ENCODE measurements at regions not wholly inside any gene's neighbourhood (a gene's known extent, or its start where the extent isn't known, plus 50 kb on each side); places are given as distances from the start of the nearest gene placed in this dataset.

GRCh38 chr2:43084699-43085091, 141.7 kb downstream of the ZFP36L2 start:
- TF ChIP-seq POLR2AphosphoS5 (IDR thresholded peaks at IDR 0.05; ENCODE audit: low read depth, low read length) (no peak), TAF1 (IDR thresholded peaks at IDR 0.05; ENCODE audit: borderline replicate concordance, insufficient read depth, low read length) (0 out of 2 replicates have a peak, but pooled peaks have one; percentile 18), FOXP2 (optimal IDR thresholded peaks at IDR 0.05; ENCODE audit: borderline replicate concordance, extremely low read depth, extremely low read length, insufficient read depth) (no peak), REST (IDR thresholded peaks at IDR 0.05; ENCODE audit: insufficient read depth in 1 of 2, low read depth in 2 of 2, low read length in 2 of 2) (no peak)

Data from PFSK-1 (cell line).